22Rv1 (cell line): ENCODE measurements at regions not wholly inside any gene's neighbourhood (a gene's known extent, or its start where the extent isn't known, plus 50 kb on each side); places are given as distances from the start of the nearest gene placed in this dataset.

Experiments used
- ZFX ChIP-seq: fragments of 450-650 bp; IDR thresholded peaks from 2 replicates; pipeline ENCODE4 v1.6.1; 2017; ENCODE audit warnings: antibody characterized with exemption, borderline replicate concordance
- TF ChIP-seq, protein P1 (sequence below): fragments of 450-650 bp; IDR thresholded peaks from 2 replicates; pipeline ENCODE4 v1.5.1; 2017; ENCODE audit warnings: mild to moderate bottlenecking

DNA sequence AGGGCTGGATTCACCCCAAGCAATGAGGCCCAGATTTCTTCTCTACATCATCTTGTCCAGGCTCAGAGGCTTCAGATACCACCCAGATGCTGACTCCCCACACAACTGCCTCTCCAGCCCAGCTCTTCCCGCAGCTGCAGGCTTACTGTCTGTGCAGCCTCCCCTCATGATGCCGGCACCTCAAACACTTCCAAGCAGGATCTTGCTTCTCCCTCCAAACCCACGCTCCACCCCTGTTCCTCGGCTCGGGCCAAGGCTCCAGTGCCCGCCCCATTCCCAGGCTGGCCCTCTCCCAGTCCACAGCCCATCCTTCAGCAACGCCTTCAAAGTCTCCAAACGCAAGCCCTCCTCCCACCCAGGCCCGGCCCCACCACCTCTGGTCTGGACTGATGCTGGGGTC, 159.2 kb upstream of the LINGO1 start:
- TF ChIP-seq, protein P1, sequence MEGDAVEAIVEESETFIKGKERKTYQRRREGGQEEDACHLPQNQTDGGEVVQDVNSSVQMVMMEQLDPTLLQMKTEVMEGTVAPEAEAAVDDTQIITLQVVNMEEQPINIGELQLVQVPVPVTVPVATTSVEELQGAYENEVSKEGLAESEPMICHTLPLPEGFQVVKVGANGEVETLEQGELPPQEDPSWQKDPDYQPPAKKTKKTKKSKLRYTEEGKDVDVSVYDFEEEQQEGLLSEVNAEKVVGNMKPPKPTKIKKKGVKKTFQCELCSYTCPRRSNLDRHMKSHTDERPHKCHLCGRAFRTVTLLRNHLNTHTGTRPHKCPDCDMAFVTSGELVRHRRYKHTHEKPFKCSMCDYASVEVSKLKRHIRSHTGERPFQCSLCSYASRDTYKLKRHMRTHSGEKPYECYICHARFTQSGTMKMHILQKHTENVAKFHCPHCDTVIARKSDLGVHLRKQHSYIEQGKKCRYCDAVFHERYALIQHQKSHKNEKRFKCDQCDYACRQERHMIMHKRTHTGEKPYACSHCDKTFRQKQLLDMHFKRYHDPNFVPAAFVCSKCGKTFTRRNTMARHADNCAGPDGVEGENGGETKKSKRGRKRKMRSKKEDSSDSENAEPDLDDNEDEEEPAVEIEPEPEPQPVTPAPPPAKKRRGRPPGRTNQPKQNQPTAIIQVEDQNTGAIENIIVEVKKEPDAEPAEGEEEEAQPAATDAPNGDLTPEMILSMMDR: no peak
- TF ChIP-seq ZFX: no peak
